HEK293 (cell line): ENCODE measurements at regions not wholly inside any gene's neighbourhood (a gene's known extent, or its start where the extent isn't known, plus 50 kb on each side); places are given as distances from the start of the nearest gene placed in this dataset.

Source experiments
- ATF2 ChIP-seq: fragments of 450-650 bp; formaldehyde crosslinking; IDR thresholded peaks from 2 replicates; pipeline ENCODE4 v1.5.1; 2016; ENCODE audit warnings: missing biosample characterization, missing genetic modification characterization, low read depth
- CTCF ChIP-seq: fragments of 450-650 bp; formaldehyde crosslinking; IDR thresholded peaks from 2 replicates; pipeline ENCODE4 v1.5.1; 2016; ENCODE audit warnings: missing biosample characterization, missing genetic modification characterization
- KLF7 ChIP-seq: fragments of 450-650 bp; formaldehyde crosslinking; IDR thresholded peaks from 2 replicates; pipeline ENCODE4 v1.5.1; 2016; ENCODE audit warnings: missing biosample characterization, missing genetic modification characterization, borderline replicate concordance
- PATZ1 ChIP-seq: fragments of 450-650 bp; formaldehyde crosslinking; IDR thresholded peaks from 2 replicates; pipeline ENCODE4 v1.5.1; 2016; ENCODE audit warnings: missing biosample characterization, missing genetic modification characterization
- SP7 ChIP-seq: fragments of 450-650 bp; formaldehyde crosslinking; IDR thresholded peaks from 2 replicates; pipeline ENCODE4 v1.5.1; 2016; ENCODE audit warnings: missing biosample characterization, missing genetic modification characterization
- ZBTB1 ChIP-seq: fragments of 450-650 bp; formaldehyde crosslinking; IDR thresholded peaks from 2 replicates; pipeline ENCODE4 v1.5.1; 2016; ENCODE audit warnings: missing biosample characterization, missing genetic modification characterization
- ZBTB49 ChIP-seq: fragments of 450-650 bp; formaldehyde crosslinking; IDR thresholded peaks from 2 replicates; pipeline ENCODE4 v1.5.1; 2016; ENCODE audit warnings: missing biosample characterization, missing genetic modification characterization, low read depth
- ZFHX2 ChIP-seq: fragments of 450-650 bp; formaldehyde crosslinking; conservative IDR thresholded peaks from 2 replicates; pipeline ENCODE4 v1.5.1; 2016; ENCODE audit warnings: missing biosample characterization, missing genetic modification characterization
- ZNF16 ChIP-seq: fragments of 450-650 bp; formaldehyde crosslinking; IDR thresholded peaks from 2 replicates; pipeline ENCODE4 v1.5.1; 2016; ENCODE audit warnings: low read depth, missing biosample characterization, missing genetic modification characterization
- ZNF629 ChIP-seq: fragments of 450-650 bp; formaldehyde crosslinking; IDR thresholded peaks from 2 replicates; pipeline ENCODE4 v1.5.1; 2017; ENCODE audit warnings: missing biosample characterization, missing genetic modification characterization

- TF ChIP-seq ZNF16 (tag by site-specific recombination) (no peak), ZBTB49 (tag by site-specific recombination) (no peak), ATF2 (tag by site-specific recombination) (no peak), KLF7 (tag by site-specific recombination) (no peak), SP7 (tag by site-specific recombination) (no peak), PATZ1 (tag by site-specific recombination) (no peak), CTCF (tag by site-specific recombination) (no peak), ZBTB1 (no peak), ZFHX2 (no peak), ZNF629 (tag by site-specific recombination) (no peak)
Measured at GRCh38 chr7:15813448-15813847, 127.0 kb upstream of the MEOX2 start.
